Upper lobe of left lung (tissue), 6 donors: ENCODE measurements at regions not wholly inside any gene's neighbourhood (a gene's known extent, or its start where the extent isn't known, plus 50 kb on each side); places are given as distances from the start of the nearest gene placed in this dataset.

ENCODE experiments used
- ATAC-seq, 2 donors: fragments of 200-7000 bp; cut with Tn5 transposase; one replicate each; pipeline ENCODE4 v1.9.1; 2022; ENCODE audit warnings: mild to moderate bottlenecking in 2 of 2, moderate library complexity in 2 of 2; ENCODE audit not compliant: low FRiP score in 2 of 2
- DNase-seq, 2 donors: peaks; one replicate each; pipeline ENCODE4 v3.0.0-alpha.2; 2019 to 2020
- H3K27ac ChIP-seq, 4 donors: fragments of 200-600 bp; sonication (generic); one replicate each; pipeline ENCODE4 v1.5.1; 2016 to 2019
- H3K27me3 ChIP-seq, 4 donors: fragments of 200-600 bp; sonication (generic); one replicate each; pipeline ENCODE4 v1.5.1; 2017 to 2019
- H3K36me3 ChIP-seq, 4 donors: fragments of 200-600 bp; sonication (generic); one replicate each; pipeline ENCODE4 v1.5.1; 2016 to 2019
- H3K4me1 ChIP-seq, 4 donors: fragments of 200-600 bp; sonication (generic); one replicate each; pipeline ENCODE4 v1.5.1; 2018 to 2019
- H3K4me3 ChIP-seq, 4 donors: fragments of 200-600 bp; sonication (generic); one replicate each; pipeline ENCODE4 v1.5.1; 2017 to 2019; ENCODE audit warnings: mild to moderate bottlenecking in 2 of 4, moderate library complexity in 1 of 4
- H3K9me3 ChIP-seq, 4 donors: fragments of 200-600 bp; sonication (generic); one replicate each; pipeline ENCODE4 v1.5.1; 2018 to 2019
- CTCF ChIP-seq, 6 experiments: fragments of 450-650 bp in 4 of 6; fragments of 200-600 bp in 2 of 6; sonication (generic) in 2 of 6; IDR thresholded peaks; one replicate each; pipeline ENCODE4 v1.5.1; 2016 to 2019; ENCODE audit warnings: antibody characterized with exemption in 6 of 6
- EP300 ChIP-seq, 4 donors: sonication (generic); formaldehyde crosslinking; IDR thresholded peaks; one replicate each; pipeline ENCODE4 v1.5.1; 2017; ENCODE audit warnings: antibody characterized with exemption in 4 of 4, control low read depth in 2 of 4
- POLR2A ChIP-seq, 4 donors: fragments of 450-650 bp; IDR thresholded peaks; one replicate each; pipeline ENCODE4 v1.5.1; 2016 to 2017; ENCODE audit warnings: antibody characterized with exemption in 4 of 4, mild to moderate bottlenecking in 2 of 4
- POLR2AphosphoS5 ChIP-seq, 2 donors: sonication (generic); formaldehyde crosslinking; IDR thresholded peaks; one replicate each; pipeline ENCODE4 v1.5.1; 2017; ENCODE audit warnings: antibody characterized with exemption in 2 of 2
- WGBS, 2 donors: methylation state at CpG; one replicate each; pipeline ENCODE4 v1.1.5; 2017 to 2018; 5-methylcytosine and 5-hydroxymethylcytosine counted together
- donor health status: DM: no; HTN: no; CAD: no; lungs with moderate emphysema.
- donor health status: DM: no; HTN: yes; CAD: no; lungs with severe emphysema.

- WGBS, 2 donors, result 55 to 80% methylated on average over 1 of the region's 1 CpG
- Histone ChIP-seq H3K4me1 (peaks cover 0 to 3% (median 0%) of the 10 kb centered on the region in 4 donors), H3K9me3 (no peaks in the 10 kb centered on the region), H3K36me3 (no peaks in the 10 kb centered on the region), H3K27ac (peak overlapping the region in 3 of 4 donors; percentile 12 to 46 (median 23)), H3K4me3 (no peak overlapping the region), H3K27me3 (no peaks in the 10 kb centered on the region)
- ATAC-seq (peak in 1 of 2 donors; percentile 81), DNase-seq (no peak)
- TF ChIP-seq POLR2A (IDR thresholded peaks at IDR 0.05), result no peak
- TF ChIP-seq EP300 (IDR thresholded peaks at IDR 0.05), result no peak
- no peak for TF ChIP-seq CTCF (IDR thresholded peaks at IDR 0.05)
- no peak for TF ChIP-seq POLR2AphosphoS5 (IDR thresholded peaks at IDR 0.05)
These were observed 97.1 kb downstream of the TMA16 start for GRCh38 chr4:163591614-163592020.

DNA sequence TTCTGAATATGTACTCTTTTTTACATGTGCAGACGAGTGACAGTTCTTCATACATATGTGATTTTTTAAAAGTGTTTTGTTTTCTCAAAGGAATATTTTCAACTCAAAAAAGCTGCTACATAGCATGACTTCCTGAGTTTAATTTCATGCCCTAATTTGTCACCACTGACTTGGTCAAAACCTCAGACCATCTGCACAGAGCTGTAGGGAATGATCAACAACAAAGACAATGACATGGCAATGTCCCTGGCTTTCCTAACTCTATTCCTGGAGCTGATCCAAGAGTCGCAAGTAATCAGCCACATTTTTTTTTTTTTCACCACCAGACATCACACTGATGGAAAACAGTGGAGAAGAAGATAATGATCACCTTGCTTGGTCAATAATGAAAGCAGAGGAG, 97.7 kb downstream of the TMA16 start:
- Histone ChIP-seq H3K27ac (peak overlapping the region in 3 of 4 donors; percentile 2 to 46 (median 12)), H3K36me3 (no peaks in the 10 kb centered on the region), H3K27me3 (no peaks in the 10 kb centered on the region), H3K4me1 (peaks cover 0 to 3% (median 0%) of the 10 kb centered on the region in 4 donors), H3K4me3 (no peak overlapping the region), H3K9me3 (no peaks in the 10 kb centered on the region)
- 35 to 36% methylated on average over 2 of the region's 2 CpGs for WGBS, 2 donors
- ATAC-seq (peak in 1 of 2 donors; percentile 53), DNase-seq (no peak)
- TF ChIP-seq POLR2A (IDR thresholded peaks at IDR 0.05), result no peak
- TF ChIP-seq EP300 (IDR thresholded peaks at IDR 0.05), result no peak
- no peak for TF ChIP-seq POLR2AphosphoS5 (IDR thresholded peaks at IDR 0.05)
- no peak for TF ChIP-seq CTCF (IDR thresholded peaks at IDR 0.05)

DNA sequence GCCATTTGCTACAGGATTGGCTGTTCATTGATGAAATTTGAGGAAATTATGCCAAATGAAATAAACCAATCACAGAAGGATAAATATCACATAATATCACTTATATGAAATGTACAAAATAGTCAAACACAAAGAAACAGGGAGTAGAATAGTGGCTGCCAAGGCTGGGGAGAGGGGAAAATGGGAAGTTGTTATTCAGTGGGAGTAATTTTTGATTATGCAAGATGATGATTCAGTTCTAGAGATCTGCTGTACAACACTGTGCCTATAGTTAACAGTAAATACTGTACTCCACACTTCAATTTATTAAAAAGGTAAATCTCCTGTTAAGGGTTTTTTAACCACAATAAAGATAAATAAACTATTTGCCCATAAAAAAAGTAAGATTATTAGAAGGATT, 101.1 kb downstream of the TMA16 start:
- Histone ChIP-seq H3K27ac (peak overlapping the region in 1 of 4 donors; percentile 18), H3K4me3 (no peak overlapping the region), H3K9me3 (no peaks in the 10 kb centered on the region), H3K4me1 (peaks cover 0 to 3% (median 0%) of the 10 kb centered on the region in 4 donors), H3K27me3 (no peaks in the 10 kb centered on the region), H3K36me3 (no peaks in the 10 kb centered on the region)
- no peak for TF ChIP-seq POLR2AphosphoS5 (IDR thresholded peaks at IDR 0.05)
- no peak for TF ChIP-seq EP300 (IDR thresholded peaks at IDR 0.05)
- TF ChIP-seq CTCF (IDR thresholded peaks at IDR 0.05), result no peak
- TF ChIP-seq POLR2A (IDR thresholded peaks at IDR 0.05), result no peak
- ATAC-seq (peak in 1 of 2 donors; percentile 64), DNase-seq (no peak)

DNA sequence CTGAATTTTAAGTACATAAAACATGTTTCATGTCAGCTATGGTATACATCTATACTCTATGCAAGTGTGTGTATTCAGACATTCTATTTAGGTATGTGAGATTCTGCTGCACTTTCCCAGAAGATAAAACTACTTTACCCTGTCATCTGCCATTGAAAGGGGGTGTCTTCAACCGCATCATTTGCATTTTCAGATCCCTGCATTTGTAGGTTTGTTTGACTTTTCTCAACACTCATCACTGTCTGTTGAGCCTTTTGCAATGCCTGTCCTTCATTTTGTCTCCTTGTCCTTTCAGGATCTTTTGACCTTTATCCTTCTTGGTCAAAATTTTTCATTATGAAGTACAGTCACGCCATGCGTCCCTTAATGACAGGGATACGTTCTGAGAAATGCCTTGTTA, 103.5 kb downstream of the TMA16 start:
- TF ChIP-seq POLR2A (IDR thresholded peaks at IDR 0.05) (no peak), CTCF (IDR thresholded peaks at IDR 0.05) (no peak), EP300 (IDR thresholded peaks at IDR 0.05) (no peak), POLR2AphosphoS5 (IDR thresholded peaks at IDR 0.05) (no peak)

DNA sequence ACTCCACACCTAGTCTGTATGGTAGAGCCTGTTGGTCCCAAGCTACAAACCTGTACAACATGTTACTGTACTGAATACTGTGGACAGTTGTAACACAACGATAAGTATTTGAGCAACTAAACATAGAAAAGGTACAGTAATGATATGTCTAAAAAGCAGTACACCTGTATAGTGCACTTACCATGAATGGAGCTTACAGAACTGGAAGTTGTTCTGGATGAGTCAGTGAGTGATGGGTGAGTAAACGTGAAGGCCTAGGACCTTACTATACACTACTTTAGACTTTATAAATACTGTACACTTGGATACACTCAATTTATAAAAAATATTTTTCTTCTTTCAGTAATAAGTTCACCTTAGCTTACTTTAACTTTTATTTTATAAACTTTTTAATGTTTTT, 104.0 kb downstream of the TMA16 start:
- 82 to 93% methylated on average over 2 of the region's 2 CpGs for WGBS, 2 donors

More for the DNA sequence above, 103.5 kb downstream of the TMA16 start:
- Histone ChIP-seq H3K36me3 (no peaks in the 10 kb centered on the region), H3K4me3 (no peak overlapping the region), H3K27ac (no peak overlapping the region), H3K27me3 (no peaks in the 10 kb centered on the region), H3K4me1 (peaks cover 0 to 5% (median 0%) of the 10 kb centered on the region in 4 donors), H3K9me3 (no peaks in the 10 kb centered on the region)
- 88 to 93% methylated on average over 4 of the region's 4 CpGs for WGBS, 2 donors
- DNase-seq, result no peak
- no peak for ATAC-seq

More for the DNA sequence above, 104.0 kb downstream of the TMA16 start:
- Histone ChIP-seq H3K4me1 (peaks cover 0 to 5% (median 0%) of the 10 kb centered on the region in 4 donors), H3K27me3 (no peaks in the 10 kb centered on the region), H3K9me3 (no peaks in the 10 kb centered on the region), H3K36me3 (no peaks in the 10 kb centered on the region), H3K4me3 (no peak overlapping the region), H3K27ac (no peak overlapping the region)
- no peak for DNase-seq
- ATAC-seq, result no peak
- TF ChIP-seq CTCF (IDR thresholded peaks at IDR 0.05) (no peak), POLR2AphosphoS5 (IDR thresholded peaks at IDR 0.05) (no peak), EP300 (IDR thresholded peaks at IDR 0.05) (no peak)
